HepG2 (cell line): ENCODE measurements at regions not wholly inside any gene's neighbourhood (a gene's known extent, or its start where the extent isn't known, plus 50 kb on each side); places are given as distances from the start of the nearest gene placed in this dataset.

ENCODE experiments used
- ATF7 ChIP-seq, 2 experiments: fragments of 450-650 bp in 1 of 2; sonication (generic) in 1 of 2; formaldehyde crosslinking in 1 of 2; IDR thresholded peaks; 2 replicates each; pipeline versions ENCODE4 v1.4.0 to v1.6.1; 2016 to 2020; ENCODE audit warnings: antibody characterized with exemption in 1 of 2, mild to moderate bottlenecking in 1 of 2, missing genetic modification reagents in 1 of 2
- CENPBD1 ChIP-seq: sonication (generic); formaldehyde crosslinking; IDR thresholded peaks from 2 replicates; pipeline ENCODE4 v1.8.0; 2022; ENCODE audit warnings: missing genetic modification reagents, low read depth, mild to moderate bottlenecking, borderline replicate concordance
- ERF ChIP-seq: IDR thresholded peaks from 2 replicates; pipeline ENCODE4 v1.6.1; 2018; ENCODE audit warnings: missing biosample characterization, missing genetic modification reagents
- HHEX ChIP-seq: IDR thresholded peaks from 2 replicates; pipeline ENCODE4 v1.6.1; 2016; ENCODE audit warnings: control low read depth
- HINFP ChIP-seq: sonication (generic); formaldehyde crosslinking; IDR thresholded peaks from 2 replicates; pipeline ENCODE4 v1.4.0; 2020; ENCODE audit warnings: low read depth, mild to moderate bottlenecking, missing genetic modification reagents
- HNF1A ChIP-seq, 2 experiments: sonication (generic) in 1 of 2; formaldehyde crosslinking in 1 of 2; IDR thresholded peaks; 2 replicates each; pipeline versions ENCODE4 v1.4.0 to v1.6.1; 2016 to 2020; ENCODE audit warnings: borderline replicate concordance in 1 of 2, low read depth in 1 of 2, mild to moderate bottlenecking in 1 of 2, missing genetic modification reagents in 1 of 2
- MBD4 ChIP-seq: IDR thresholded peaks from 2 replicates; pipeline ENCODE4 v1.6.1; 2012; ENCODE audit warnings: low read length, inconsistent platforms, borderline replicate concordance
- ZNF503 ChIP-seq: sonication (generic); formaldehyde crosslinking; IDR thresholded peaks from 2 replicates; pipeline ENCODE4 v1.4.0; 2020; ENCODE audit warnings: missing genetic modification reagents
- ZNF556 ChIP-seq: sonication (generic); formaldehyde crosslinking; IDR thresholded peaks from 2 replicates; pipeline ENCODE4 v1.4.0; 2020; ENCODE audit warnings: mild to moderate bottlenecking, missing genetic modification reagents, borderline replicate concordance
- ZNF605 ChIP-seq: sonication (generic); formaldehyde crosslinking; IDR thresholded peaks from 2 replicates; pipeline ENCODE4 v1.8.0; 2022; ENCODE audit warnings: mild to moderate bottlenecking, missing genetic modification reagents
- ZNF644 ChIP-seq: IDR thresholded peaks from 2 replicates; pipeline ENCODE4 v1.6.1; 2016; ENCODE audit warnings: low read depth
- ZNF780A ChIP-seq: sonication (generic); formaldehyde crosslinking; IDR thresholded peaks from 2 replicates; pipeline ENCODE4 v1.8.0; 2022; ENCODE audit warnings: mild to moderate bottlenecking, missing genetic modification reagents, moderate library complexity
- TF ChIP-seq, protein P1 (sequence below): sonication (generic); formaldehyde crosslinking; conservative IDR thresholded peaks from 2 replicates; pipeline ENCODE4 v1.4.0; 2020; ENCODE audit warnings: mild to moderate bottlenecking, missing genetic modification reagents, moderate library complexity
- TF ChIP-seq, protein P2 (sequence below): sonication (generic); formaldehyde crosslinking; IDR thresholded peaks from 2 replicates; pipeline ENCODE4 v1.4.0; 2020; ENCODE audit warnings: mild to moderate bottlenecking, missing genetic modification reagents

GRCh38 chr16:10265770-10266615 lies 83.8 kb upstream of the GRIN2A start (continued):
- TF ChIP-seq HNF1A (IDR thresholded peaks at IDR 0.05; ENCODE audit: low read depth) (peak; percentile 83), HNF1A (CRISPR knock-in tag; IDR thresholded peaks at IDR 0.05; ENCODE audit: borderline replicate concordance) (peak; percentile 93; the same call in 1 of the 2 replicates), ZNF503 (CRISPR knock-in tag) (peak; percentile 99), ZNF780A (CRISPR knock-in tag) (0 out of 2 replicates have a peak, but pooled peaks have one; percentile 51), ERF (CRISPR knock-in tag) (peak; percentile 79), HHEX (CRISPR knock-in tag) (peak; percentile 91), ZNF605 (CRISPR knock-in tag) (peak; percentile 99), ATF7 (IDR thresholded peaks at IDR 0.05) (peak; percentile 40; the same call in 1 of the 2 replicates), ATF7 (CRISPR knock-in tag; IDR thresholded peaks at IDR 0.05) (peak; percentile 71; the same call in 1 of the 2 replicates), HINFP (CRISPR knock-in tag) (peak; percentile 52; the same call in 1 of the 2 replicates), ZNF556 (CRISPR knock-in tag) (peak; percentile 94), CENPBD1 (CRISPR knock-in tag) (no peak), MBD4 (peak; percentile 74; the same call in 1 of the 2 replicates), ZNF644 (CRISPR knock-in tag) (peak; percentile 87; the same call in 1 of the 2 replicates)
- TF ChIP-seq, protein P1, sequence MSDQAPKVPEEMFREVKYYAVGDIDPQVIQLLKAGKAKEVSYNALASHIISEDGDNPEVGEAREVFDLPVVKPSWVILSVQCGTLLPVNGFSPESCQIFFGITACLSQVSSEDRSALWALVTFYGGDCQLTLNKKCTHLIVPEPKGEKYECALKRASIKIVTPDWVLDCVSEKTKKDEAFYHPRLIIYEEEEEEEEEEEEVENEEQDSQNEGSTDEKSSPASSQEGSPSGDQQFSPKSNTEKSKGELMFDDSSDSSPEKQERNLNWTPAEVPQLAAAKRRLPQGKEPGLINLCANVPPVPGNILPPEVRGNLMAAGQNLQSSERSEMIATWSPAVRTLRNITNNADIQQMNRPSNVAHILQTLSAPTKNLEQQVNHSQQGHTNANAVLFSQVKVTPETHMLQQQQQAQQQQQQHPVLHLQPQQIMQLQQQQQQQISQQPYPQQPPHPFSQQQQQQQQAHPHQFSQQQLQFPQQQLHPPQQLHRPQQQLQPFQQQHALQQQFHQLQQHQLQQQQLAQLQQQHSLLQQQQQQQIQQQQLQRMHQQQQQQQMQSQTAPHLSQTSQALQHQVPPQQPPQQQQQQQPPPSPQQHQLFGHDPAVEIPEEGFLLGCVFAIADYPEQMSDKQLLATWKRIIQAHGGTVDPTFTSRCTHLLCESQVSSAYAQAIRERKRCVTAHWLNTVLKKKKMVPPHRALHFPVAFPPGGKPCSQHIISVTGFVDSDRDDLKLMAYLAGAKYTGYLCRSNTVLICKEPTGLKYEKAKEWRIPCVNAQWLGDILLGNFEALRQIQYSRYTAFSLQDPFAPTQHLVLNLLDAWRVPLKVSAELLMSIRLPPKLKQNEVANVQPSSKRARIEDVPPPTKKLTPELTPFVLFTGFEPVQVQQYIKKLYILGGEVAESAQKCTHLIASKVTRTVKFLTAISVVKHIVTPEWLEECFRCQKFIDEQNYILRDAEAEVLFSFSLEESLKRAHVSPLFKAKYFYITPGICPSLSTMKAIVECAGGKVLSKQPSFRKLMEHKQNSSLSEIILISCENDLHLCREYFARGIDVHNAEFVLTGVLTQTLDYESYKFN (CRISPR knock-in tag) = peak; percentile 98
- TF ChIP-seq, protein P2, sequence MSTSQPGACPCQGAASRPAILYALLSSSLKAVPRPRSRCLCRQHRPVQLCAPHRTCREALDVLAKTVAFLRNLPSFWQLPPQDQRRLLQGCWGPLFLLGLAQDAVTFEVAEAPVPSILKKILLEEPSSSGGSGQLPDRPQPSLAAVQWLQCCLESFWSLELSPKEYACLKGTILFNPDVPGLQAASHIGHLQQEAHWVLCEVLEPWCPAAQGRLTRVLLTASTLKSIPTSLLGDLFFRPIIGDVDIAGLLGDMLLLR (CRISPR knock-in tag) = 0 out of 2 replicates have a peak, but pooled peaks have one; percentile 7
